ENCODE measurements at regions not wholly inside any gene's neighbourhood (a gene's known extent, or its start where the extent isn't known, plus 50 kb on each side); places are given as distances from the start of the nearest gene placed in this dataset.

DNA sequence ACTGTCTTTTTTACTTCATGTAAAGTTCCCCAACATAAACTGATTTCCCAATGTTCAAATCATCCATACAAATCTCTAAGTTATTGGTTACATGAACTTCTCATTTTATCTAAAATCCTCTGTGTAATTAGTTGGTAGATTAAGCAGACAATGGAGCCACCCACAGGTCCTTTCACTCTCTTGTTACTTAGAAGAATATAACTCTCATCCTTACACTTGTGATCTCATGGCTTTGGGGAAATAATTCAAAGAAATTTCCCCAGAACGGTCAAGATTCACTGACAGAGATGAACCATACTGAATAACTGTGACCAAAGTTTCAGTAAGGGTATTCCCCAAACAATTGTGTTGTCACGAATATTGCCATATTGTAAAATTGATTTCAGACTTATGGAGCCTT lies 1102.6 kb upstream of the EPHA6 start:
- Histone ChIP-seq H3K9me3 (no peaks in the 10 kb centered on the region), H3K4me3 (no peak overlapping the region), H3K4me1 (ENCODE audit: control insufficient read depth in 1 of 2, low read depth in 2 of 2) (no peaks in the 10 kb centered on the region), H3K36me3 (no peaks in the 10 kb centered on the region), H3K27ac (no peak overlapping the region), H3K27me3 (replicated peaks; ENCODE audit: insufficient read depth) (no peaks in the 10 kb centered on the region)
- no peak for DNase-seq (ENCODE audit: low spot score)
- TF ChIP-seq, protein P1, sequence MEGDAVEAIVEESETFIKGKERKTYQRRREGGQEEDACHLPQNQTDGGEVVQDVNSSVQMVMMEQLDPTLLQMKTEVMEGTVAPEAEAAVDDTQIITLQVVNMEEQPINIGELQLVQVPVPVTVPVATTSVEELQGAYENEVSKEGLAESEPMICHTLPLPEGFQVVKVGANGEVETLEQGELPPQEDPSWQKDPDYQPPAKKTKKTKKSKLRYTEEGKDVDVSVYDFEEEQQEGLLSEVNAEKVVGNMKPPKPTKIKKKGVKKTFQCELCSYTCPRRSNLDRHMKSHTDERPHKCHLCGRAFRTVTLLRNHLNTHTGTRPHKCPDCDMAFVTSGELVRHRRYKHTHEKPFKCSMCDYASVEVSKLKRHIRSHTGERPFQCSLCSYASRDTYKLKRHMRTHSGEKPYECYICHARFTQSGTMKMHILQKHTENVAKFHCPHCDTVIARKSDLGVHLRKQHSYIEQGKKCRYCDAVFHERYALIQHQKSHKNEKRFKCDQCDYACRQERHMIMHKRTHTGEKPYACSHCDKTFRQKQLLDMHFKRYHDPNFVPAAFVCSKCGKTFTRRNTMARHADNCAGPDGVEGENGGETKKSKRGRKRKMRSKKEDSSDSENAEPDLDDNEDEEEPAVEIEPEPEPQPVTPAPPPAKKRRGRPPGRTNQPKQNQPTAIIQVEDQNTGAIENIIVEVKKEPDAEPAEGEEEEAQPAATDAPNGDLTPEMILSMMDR (IDR thresholded peaks at IDR 0.05), result no peak
- ATAC-seq (ENCODE audit: insufficient number of reproducible peaks, low FRiP score, low read depth), result no peak

DNA sequence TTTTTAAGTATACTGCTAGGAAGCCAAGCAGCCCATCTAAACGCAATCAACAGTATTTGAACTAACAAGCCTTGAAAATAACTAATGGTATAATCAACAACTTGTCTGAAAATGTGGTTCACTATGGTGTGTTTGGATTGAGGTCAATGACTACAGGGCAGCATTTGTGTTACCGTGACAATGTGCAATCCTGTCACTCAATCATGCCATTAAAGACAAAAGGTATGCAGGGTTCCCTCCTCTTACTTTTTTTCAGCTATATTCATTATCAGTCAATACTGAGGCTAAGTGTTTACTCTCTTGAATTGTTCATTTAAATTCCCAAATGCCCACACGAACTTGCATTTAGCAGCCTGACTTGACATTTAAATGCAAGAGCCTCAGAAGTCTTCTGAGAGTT lies 1099.3 kb upstream of the EPHA6 start:
- Histone ChIP-seq H3K36me3 (no peaks in the 10 kb centered on the region), H3K27me3 (replicated peaks; ENCODE audit: insufficient read depth) (no peaks in the 10 kb centered on the region)
- TF ChIP-seq, protein P1 (IDR thresholded peaks at IDR 0.05), result no peak

DNA sequence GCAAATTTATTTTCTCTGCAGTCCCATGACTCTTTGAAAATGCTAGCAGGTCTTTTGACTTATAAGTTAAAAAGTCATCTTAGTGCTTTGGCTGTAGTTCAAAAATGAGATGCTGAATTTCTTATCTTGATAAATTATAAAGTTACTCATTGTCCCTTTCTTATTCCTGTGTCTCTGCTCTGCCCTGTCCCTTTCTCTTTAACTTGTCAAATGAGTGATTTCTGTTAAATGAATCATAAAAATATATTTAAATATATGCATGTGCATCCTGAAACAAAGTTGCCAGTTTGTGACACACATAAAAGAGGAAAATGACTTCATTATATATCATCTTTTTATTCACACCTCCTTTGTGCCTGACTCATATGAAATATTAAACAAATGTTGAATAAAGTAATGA lies 1097.3 kb upstream of the EPHA6 start:
- ATAC-seq (ENCODE audit: insufficient number of reproducible peaks, low FRiP score, low read depth), result no peak
- Histone ChIP-seq H3K27ac (no peak overlapping the region), H3K4me1 (ENCODE audit: control insufficient read depth in 1 of 2, low read depth in 2 of 2) (no peaks in the 10 kb centered on the region), H3K27me3 (replicated peaks; ENCODE audit: insufficient read depth) (no peaks in the 10 kb centered on the region), H3K9me3 (no peaks in the 10 kb centered on the region), H3K4me3 (no peak overlapping the region), H3K36me3 (no peaks in the 10 kb centered on the region)
- no peak for DNase-seq (ENCODE audit: low spot score)
- TF ChIP-seq, protein P1 (IDR thresholded peaks at IDR 0.05), result no peak

More for the DNA sequence above, 1099.3 kb upstream of the EPHA6 start:
- DNase-seq (ENCODE audit: low spot score) (no peak), ATAC-seq (ENCODE audit: insufficient number of reproducible peaks, low FRiP score, low read depth) (no peak)
- no peak overlapping the region for H3K4me3 ChIP-seq
- no peaks in the 10 kb centered on the region for H3K9me3 ChIP-seq
- no peaks in the 10 kb centered on the region for H3K4me1 ChIP-seq (ENCODE audit: control insufficient read depth in 1 of 2, low read depth in 2 of 2)
- no peak overlapping the region for H3K27ac ChIP-seq

DNA sequence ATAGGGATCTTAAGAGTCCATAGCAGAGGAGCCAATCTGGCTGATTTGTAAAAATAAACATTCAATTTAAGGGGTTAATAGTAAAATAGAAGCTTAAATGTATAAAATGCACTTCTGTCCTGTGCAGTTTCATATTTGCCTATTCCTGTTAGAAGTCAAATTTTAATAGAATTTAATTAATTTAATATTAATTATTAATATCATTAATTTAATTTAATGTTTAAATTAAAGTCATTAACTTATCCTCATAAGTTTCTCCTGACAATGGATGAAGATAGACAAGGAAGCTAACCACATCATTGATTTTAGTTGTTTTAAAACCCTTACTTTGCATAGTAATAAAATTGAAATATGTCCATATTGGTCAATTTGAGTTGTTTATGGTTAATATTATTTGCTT lies 1096.2 kb upstream of the EPHA6 start:
- DNase-seq (ENCODE audit: low spot score), result no peak
- Histone ChIP-seq H3K4me3 (no peak overlapping the region), H3K36me3 (no peaks in the 10 kb centered on the region), H3K4me1 (ENCODE audit: control insufficient read depth in 1 of 2, low read depth in 2 of 2) (no peaks in the 10 kb centered on the region), H3K9me3 (no peaks in the 10 kb centered on the region), H3K27ac (no peak overlapping the region), H3K27me3 (replicated peaks; ENCODE audit: insufficient read depth) (no peaks in the 10 kb centered on the region)
- no peak for ATAC-seq (ENCODE audit: insufficient number of reproducible peaks, low FRiP score, low read depth)
- TF ChIP-seq, protein P1 (IDR thresholded peaks at IDR 0.05), result no peak

DNA sequence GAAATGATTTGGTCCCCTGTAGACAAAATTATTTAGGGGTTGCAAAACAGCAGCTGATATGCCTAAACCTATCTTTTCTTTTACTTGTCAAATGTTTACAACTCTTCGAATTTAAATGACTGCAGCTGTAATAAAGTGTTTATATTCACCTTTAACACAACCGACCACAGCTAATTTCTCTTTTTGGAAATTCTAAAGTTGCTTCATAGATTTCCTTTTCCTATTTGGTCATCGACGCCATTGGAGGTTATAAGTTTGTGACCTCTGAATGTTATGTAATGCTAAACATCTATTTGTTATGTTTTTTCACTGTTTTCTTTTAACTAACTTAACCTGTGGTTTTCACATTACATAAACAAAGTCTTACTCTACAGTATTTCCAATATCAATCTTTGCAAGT lies 1094.9 kb upstream of the EPHA6 start:
- no peak overlapping the region for H3K27ac ChIP-seq
- H3K4me3 ChIP-seq, result no peak overlapping the region
- H3K9me3 ChIP-seq, result no peaks in the 10 kb centered on the region
- H3K4me1 ChIP-seq (ENCODE audit: control insufficient read depth in 1 of 2, low read depth in 2 of 2), result no peaks in the 10 kb centered on the region
- no peak for DNase-seq (ENCODE audit: low spot score)
- H3K36me3 ChIP-seq, result no peaks in the 10 kb centered on the region
- H3K27me3 ChIP-seq (replicated peaks; ENCODE audit: insufficient read depth), result no peaks in the 10 kb centered on the region
- TF ChIP-seq, protein P1 (IDR thresholded peaks at IDR 0.05), result no peak
- ATAC-seq (ENCODE audit: insufficient number of reproducible peaks, low FRiP score, low read depth), result no peak
